Dendritic cell treated with granulocyte-macrophage colony-stimulating factor and Interleukin-4, amounts not matched to agents 40 ng/mL and 50 ng/mL, for 4 days (primary cell): ENCODE measurements at regions not wholly inside any gene's neighbourhood (a gene's known extent, or its start where the extent isn't known, plus 50 kb on each side); places are given as distances from the start of the nearest gene placed in this dataset.
"Not testable (repeated sequence)": the region's sequence is repeated elsewhere in the genome, so short reads cannot be mapped to it uniquely, and the experiment has no call there.

ENCODE experiments used
- H3K27ac Mint-ChIP-seq: one replicate; pipeline ENCODE4 v1.8.0; 2022; ENCODE audit warnings: mild to moderate bottlenecking, mixed read lengths
- H3K27me3 Mint-ChIP-seq: one replicate; pipeline ENCODE4 v1.8.0; 2022; ENCODE audit warnings: mild to moderate bottlenecking, mixed read lengths
- H3K36me3 Mint-ChIP-seq: one replicate; pipeline ENCODE4 v1.8.0; 2022; ENCODE audit warnings: low read depth, mixed read lengths
- H3K4me1 Mint-ChIP-seq: one replicate; pipeline ENCODE4 v1.8.0; 2022; ENCODE audit warnings: low read depth, mixed read lengths
- H3K4me3 Mint-ChIP-seq: one replicate; pipeline ENCODE4 v1.8.0; 2022; ENCODE audit warnings: mild to moderate bottlenecking, moderate library complexity, mixed read lengths
- H3K9me3 Mint-ChIP-seq: one replicate; pipeline ENCODE4 v1.8.0; 2022; ENCODE audit warnings: mixed read lengths
- intact Hi-C: fragments of 100-400 bp; cut with micrococcal nuclease; formaldehyde crosslinking; loops from one replicate; pipeline ENCODE4 v1.15.0; 2022

- Mint-ChIP-seq H3K4me3 (no peak overlapping the region), H3K36me3 (no peaks in the 10 kb centered on the region), H3K27me3 (peaks cover 4% of the 10 kb centered on the region), H3K27ac (no peak overlapping the region), H3K4me1 (no peaks in the 10 kb centered on the region), H3K9me3 (no peaks in the 10 kb centered on the region)
- intact Hi-C loops: no loop called here
Observed at GRCh38 chr3:70657454-70657853, 345.0 kb upstream of the MDFIC2 start.

- H3K36me3 Mint-ChIP-seq: no peaks in the 10 kb centered on the region
- H3K9me3 Mint-ChIP-seq: peaks cover 20% of the 10 kb centered on the region
- H3K27ac Mint-ChIP-seq: no peak overlapping the region
- H3K4me1 Mint-ChIP-seq: no peaks in the 10 kb centered on the region
- intact Hi-C loops: no loop called here
- no peak overlapping the region for H3K4me3 Mint-ChIP-seq
- H3K27me3 Mint-ChIP-seq: no peaks in the 10 kb centered on the region
Observed at GRCh38 chr3:70647823-70648222, 335.4 kb upstream of the MDFIC2 start.

GRCh38 chr3:70647094-70647493 is 334.7 kb upstream of the MDFIC2 start:
- Mint-ChIP-seq H3K36me3 (no peaks in the 10 kb centered on the region), H3K4me3 (no peak overlapping the region), H3K4me1 (no peaks in the 10 kb centered on the region), H3K27me3 (no peaks in the 10 kb centered on the region), H3K27ac (no peak overlapping the region), H3K9me3 (peaks cover 20% of the 10 kb centered on the region)
- intact Hi-C loops: no loop called here

GRCh38 chr3:70646635-70647034 is 334.2 kb upstream of the MDFIC2 start:
- no peaks in the 10 kb centered on the region for H3K36me3 Mint-ChIP-seq
- intact Hi-C loops: no loop called here
- no peaks in the 10 kb centered on the region for H3K27me3 Mint-ChIP-seq
- H3K4me1 Mint-ChIP-seq: no peaks in the 10 kb centered on the region
- no peak overlapping the region for H3K4me3 Mint-ChIP-seq
- H3K27ac Mint-ChIP-seq: no peak overlapping the region
- H3K9me3 Mint-ChIP-seq: peaks cover 20% of the 10 kb centered on the region

GRCh38 chr3:70640481-70640880 is 328.0 kb upstream of the MDFIC2 start:
- Mint-ChIP-seq H3K27me3 (peaks cover 2% of the 10 kb centered on the region), H3K9me3 (peaks cover 8% of the 10 kb centered on the region)

GRCh38 chr3:70635301-70635700 is 322.9 kb upstream of the MDFIC2 start:
- no peak overlapping the region for H3K27ac Mint-ChIP-seq
- intact Hi-C loops: no loop called here
- peaks cover 2% of the 10 kb centered on the region for H3K27me3 Mint-ChIP-seq
- no peaks in the 10 kb centered on the region for H3K4me1 Mint-ChIP-seq
- no peaks in the 10 kb centered on the region for H3K9me3 Mint-ChIP-seq
- no peak overlapping the region for H3K4me3 Mint-ChIP-seq
- H3K36me3 Mint-ChIP-seq: no peaks in the 10 kb centered on the region

More at GRCh38 chr3:70640481-70640880, 328.0 kb upstream of the MDFIC2 start:
- Mint-ChIP-seq H3K4me3 (no peak overlapping the region), H3K4me1 (no peaks in the 10 kb centered on the region), H3K36me3 (no peaks in the 10 kb centered on the region), H3K27ac (no peak overlapping the region)
- intact Hi-C loops: no loop called here

GRCh38 chr3:70631716-70632307 is 319.4 kb upstream of the MDFIC2 start:
- Mint-ChIP-seq H3K4me3 (no peak overlapping the region), H3K27me3 (peaks cover 2% of the 10 kb centered on the region), H3K9me3 (no peaks in the 10 kb centered on the region), H3K4me1 (no peaks in the 10 kb centered on the region), H3K36me3 (no peaks in the 10 kb centered on the region), H3K27ac (no peak overlapping the region)
- intact Hi-C loops: no loop called here

- intact Hi-C loops: no loop called here
- Mint-ChIP-seq H3K36me3 (no peaks in the 10 kb centered on the region), H3K4me1 (no peaks in the 10 kb centered on the region), H3K27me3 (no peaks in the 10 kb centered on the region), H3K27ac (no peak overlapping the region), H3K4me3 (no peak overlapping the region), H3K9me3 (peaks cover 8% of the 10 kb centered on the region)
Observed at GRCh38 chr3:70621451-70621850, 309.0 kb upstream of the MDFIC2 start.

- no peaks in the 10 kb centered on the region for H3K36me3 Mint-ChIP-seq
- H3K27me3 Mint-ChIP-seq: no peaks in the 10 kb centered on the region
- H3K4me1 Mint-ChIP-seq: no peaks in the 10 kb centered on the region
- peaks cover 10% of the 10 kb centered on the region for H3K9me3 Mint-ChIP-seq
- no peak overlapping the region for H3K27ac Mint-ChIP-seq
- no peak overlapping the region for H3K4me3 Mint-ChIP-seq
- intact Hi-C loops: no loop called here
Observed at GRCh38 chr3:70620956-70621355, 308.5 kb upstream of the MDFIC2 start.

- intact Hi-C loops: no loop called here
- H3K4me1 Mint-ChIP-seq: no peaks in the 10 kb centered on the region
- no peak overlapping the region for H3K27ac Mint-ChIP-seq
- H3K36me3 Mint-ChIP-seq: no peaks in the 10 kb centered on the region
- H3K4me3 Mint-ChIP-seq: no peak overlapping the region
- H3K27me3 Mint-ChIP-seq: no peaks in the 10 kb centered on the region
- peaks cover 16% of the 10 kb centered on the region for H3K9me3 Mint-ChIP-seq
Observed at GRCh38 chr3:70620367-70620766, 307.9 kb upstream of the MDFIC2 start.

- Mint-ChIP-seq H3K4me1 (no peaks in the 10 kb centered on the region), H3K9me3 (peaks cover 32% of the 10 kb centered on the region), H3K4me3 (no peak overlapping the region), H3K27ac (no peak overlapping the region), H3K27me3 (no peaks in the 10 kb centered on the region), H3K36me3 (no peaks in the 10 kb centered on the region)
- intact Hi-C loops: no loop called here
Observed at GRCh38 chr3:70618151-70618550, 305.7 kb upstream of the MDFIC2 start.

GRCh38 chr3:70617349-70617748 is 304.9 kb upstream of the MDFIC2 start:
- H3K27ac Mint-ChIP-seq, intact Hi-C loops, H3K4me1 Mint-ChIP-seq, H3K27me3 Mint-ChIP-seq, H3K36me3 Mint-ChIP-seq, H3K4me3 Mint-ChIP-seq: not testable (repeated sequence)
- H3K9me3 Mint-ChIP-seq: peaks cover 32% of the 10 kb centered on the region

GRCh38 chr3:70615286-70615685 is 302.8 kb upstream of the MDFIC2 start:
- H3K4me1 Mint-ChIP-seq: no peaks in the 10 kb centered on the region
- H3K9me3 Mint-ChIP-seq: peaks cover 32% of the 10 kb centered on the region
- H3K36me3 Mint-ChIP-seq: no peaks in the 10 kb centered on the region
- intact Hi-C loops: no loop called here
- no peaks in the 10 kb centered on the region for H3K27me3 Mint-ChIP-seq
- no peak overlapping the region for H3K4me3 Mint-ChIP-seq
- no peak overlapping the region for H3K27ac Mint-ChIP-seq

- peaks cover 32% of the 10 kb centered on the region for H3K9me3 Mint-ChIP-seq
- H3K36me3 Mint-ChIP-seq: no peaks in the 10 kb centered on the region
- H3K27me3 Mint-ChIP-seq: no peaks in the 10 kb centered on the region
- intact Hi-C loops: no loop called here
- H3K4me1 Mint-ChIP-seq: no peaks in the 10 kb centered on the region
- H3K4me3 Mint-ChIP-seq: no peak overlapping the region
- H3K27ac Mint-ChIP-seq: no peak overlapping the region
Observed at GRCh38 chr3:70614111-70614510, 301.7 kb upstream of the MDFIC2 start.

GRCh38 chr3:70612920-70613319 is 300.5 kb upstream of the MDFIC2 start:
- Mint-ChIP-seq H3K4me1 (no peaks in the 10 kb centered on the region), H3K27me3 (no peaks in the 10 kb centered on the region), H3K4me3 (no peak overlapping the region), H3K36me3 (no peaks in the 10 kb centered on the region), H3K9me3 (peaks cover 32% of the 10 kb centered on the region), H3K27ac (no peak overlapping the region)
- intact Hi-C loops: no loop called here
